ENCODE measurements at regions not wholly inside any gene's neighbourhood (a gene's known extent, or its start where the extent isn't known, plus 50 kb on each side); places are given as distances from the start of the nearest gene placed in this dataset.

GRCh38 chr20:57062696-57063270, 203.7 kb downstream of the BMP7 start:
- no peak for TF ChIP-seq EZH2 (IDR thresholded peaks at IDR 0.05; ENCODE audit: borderline replicate concordance, low read length)
- TF ChIP-seq CTCF (IDR thresholded peaks at IDR 0.05; ENCODE audit: low read length), result no peak
